ENCODE measurements at regions not wholly inside any gene's neighbourhood (a gene's known extent, or its start where the extent isn't known, plus 50 kb on each side); places are given as distances from the start of the nearest gene placed in this dataset.

- H3K9me3 ChIP-seq (replicated peaks; ENCODE audit: control insufficient read depth, insufficient read depth, low read length), result no peaks in the 10 kb centered on the region
- FAIRE-seq, result no peak
- ChIA-PET SMC1A (ENCODE audit: uncharacterized antibody, unreplicated experiment) (no interaction called here), POLR2A (no interaction called here), RAD21 (ENCODE audit: unreplicated experiment) (no interaction called here), CTCF (no interaction called here)
- H2AFZ ChIP-seq (ENCODE audit: control insufficient read depth, low read depth, low read length), result no peak overlapping the region
- H3K36me3 ChIP-seq (ENCODE audit: control insufficient read depth in 2 of 2, insufficient read depth in 2 of 2, low read length in 1 of 2), result no peaks in the 10 kb centered on the region
- H4K20me1 ChIP-seq (ENCODE audit: control insufficient read depth, insufficient read depth), result no peaks in the 10 kb centered on the region
- no peaks in the 10 kb centered on the region for H3K79me2 ChIP-seq (ENCODE audit: control insufficient read depth, insufficient read depth, low read length)
- no peak for TF ChIP-seq NBN (IDR thresholded peaks at IDR 0.05)
- no peak for TF ChIP-seq SMAD1 (IDR thresholded peaks at IDR 0.05; ENCODE audit: low read depth, partially characterized antibody)
- TF ChIP-seq, protein P1, sequence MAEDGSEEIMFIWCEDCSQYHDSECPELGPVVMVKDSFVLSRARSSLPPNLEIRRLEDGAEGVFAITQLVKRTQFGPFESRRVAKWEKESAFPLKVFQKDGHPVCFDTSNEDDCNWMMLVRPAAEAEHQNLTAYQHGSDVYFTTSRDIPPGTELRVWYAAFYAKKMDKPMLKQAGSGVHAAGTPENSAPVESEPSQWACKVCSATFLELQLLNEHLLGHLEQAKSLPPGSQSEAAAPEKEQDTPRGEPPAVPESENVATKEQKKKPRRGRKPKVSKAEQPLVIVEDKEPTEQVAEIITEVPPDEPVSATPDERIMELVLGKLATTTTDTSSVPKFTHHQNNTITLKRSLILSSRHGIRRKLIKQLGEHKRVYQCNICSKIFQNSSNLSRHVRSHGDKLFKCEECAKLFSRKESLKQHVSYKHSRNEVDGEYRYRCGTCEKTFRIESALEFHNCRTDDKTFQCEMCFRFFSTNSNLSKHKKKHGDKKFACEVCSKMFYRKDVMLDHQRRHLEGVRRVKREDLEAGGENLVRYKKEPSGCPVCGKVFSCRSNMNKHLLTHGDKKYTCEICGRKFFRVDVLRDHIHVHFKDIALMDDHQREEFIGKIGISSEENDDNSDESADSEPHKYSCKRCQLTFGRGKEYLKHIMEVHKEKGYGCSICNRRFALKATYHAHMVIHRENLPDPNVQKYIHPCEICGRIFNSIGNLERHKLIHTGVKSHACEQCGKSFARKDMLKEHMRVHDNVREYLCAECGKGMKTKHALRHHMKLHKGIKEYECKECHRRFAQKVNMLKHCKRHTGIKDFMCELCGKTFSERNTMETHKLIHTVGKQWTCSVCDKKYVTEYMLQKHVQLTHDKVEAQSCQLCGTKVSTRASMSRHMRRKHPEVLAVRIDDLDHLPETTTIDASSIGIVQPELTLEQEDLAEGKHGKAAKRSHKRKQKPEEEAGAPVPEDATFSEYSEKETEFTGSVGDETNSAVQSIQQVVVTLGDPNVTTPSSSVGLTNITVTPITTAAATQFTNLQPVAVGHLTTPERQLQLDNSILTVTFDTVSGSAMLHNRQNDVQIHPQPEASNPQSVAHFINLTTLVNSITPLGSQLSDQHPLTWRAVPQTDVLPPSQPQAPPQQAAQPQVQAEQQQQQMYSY (CRISPR knock-in tag; IDR thresholded peaks at IDR 0.05), result no peak
- TF ChIP-seq E2F4 (IDR thresholded peaks at IDR 0.05; ENCODE audit: low read depth, low read length), result no peak
- no peak for TF ChIP-seq PAX5 (IDR thresholded peaks at IDR 0.05; ENCODE audit: borderline replicate concordance, low read depth, low read length)
- no peak for TF ChIP-seq ZBTB4 (CRISPR knock-in tag; IDR thresholded peaks at IDR 0.05)
- TF ChIP-seq NFYA (IDR thresholded peaks at IDR 0.05; ENCODE audit: borderline replicate concordance, low read depth, low read length), result no peak
- TF ChIP-seq BCL11A (IDR thresholded peaks at IDR 0.05; ENCODE audit: low read depth, low read length), result no peak
- TF ChIP-seq FOS (IDR thresholded peaks at IDR 0.05; ENCODE audit: borderline replicate concordance, extremely low read depth, insufficient read length), result no peak
- no peak for TF ChIP-seq ZBED1 (IDR thresholded peaks at IDR 0.05; ENCODE audit: borderline replicate concordance)
- no peak for TF ChIP-seq ETV6 (conservative IDR thresholded peaks at IDR 0.05 in 1 of 2, IDR thresholded peaks at IDR 0.05 in 1 of 2; ENCODE audit: borderline replicate concordance in 1 of 2, low read depth in 1 of 2)
- no peak for TF ChIP-seq ZNF384 (IDR thresholded peaks at IDR 0.05; ENCODE audit: borderline replicate concordance, low read depth, low read length)
- no peak overlapping the region for H3K9ac ChIP-seq (ENCODE audit: control insufficient read depth, insufficient read depth, low read length)
- no peak for ATAC-seq
- H3K27me3 ChIP-seq (replicated peaks in 1 of 2; ENCODE audit: control insufficient read depth in 2 of 2, insufficient read depth in 2 of 2, low read length in 1 of 2), result no peaks in the 10 kb centered on the region
- in situ Hi-C loops (cut with MboI), result no loop called here
- H3K4me1 ChIP-seq (ENCODE audit: control insufficient read depth, insufficient read depth, low read length), result no peaks in the 10 kb centered on the region
- intact Hi-C loops (cut with micrococcal nuclease; ENCODE audit: unreplicated experiment), result no loop called here
- H3K4me3 ChIP-seq, result no peak overlapping the region
- WGBS (ENCODE audit: insufficient coverage, insufficient replicate concordance, low lambda C conversion rate, missing lambda C conversion rate), result 0% methylated on average over 1 of the region's 1 CpG
- no TSS peak for BruUV-seq (replicated peaks)
- H3K4me2 ChIP-seq (ENCODE audit: control insufficient read depth, insufficient read depth), result no peak overlapping the region
- no peak overlapping the region for H3K27ac ChIP-seq (ENCODE audit: control insufficient read depth, insufficient read depth)
- no peak for DNase-seq (ENCODE audit: low read depth, low spot score)
These were observed 1265.1 kb upstream of the CDH8 start for GRCh38 chr16:63301349-63301748.
